ENCODE measurements at regions not wholly inside any gene's neighbourhood (a gene's known extent, or its start where the extent isn't known, plus 50 kb on each side); places are given as distances from the start of the nearest gene placed in this dataset.

GRCh38 chr12:67754933-67755697 is 106.6 kb downstream of the DYRK2 start:
- Histone ChIP-seq H4K20me1 (ENCODE audit: insufficient read depth, low read length) (no peaks in the 10 kb centered on the region), H3K4me1 (ENCODE audit: insufficient read depth, low read length, poor library complexity, severe bottlenecking) (peaks cover 48% of the 10 kb centered on the region), H3K4me3 (ENCODE audit: low read depth, low read length, poor library complexity, severe bottlenecking) (no peak overlapping the region), H3K4me2 (ENCODE audit: low read length) (no peak overlapping the region), H2AFZ (ENCODE audit: low read length) (no peak overlapping the region), H3K79me2 (ENCODE audit: insufficient read depth, low read depth, low read length) (no peaks in the 10 kb centered on the region), H3K36me3 (ENCODE audit: insufficient read depth, low read length) (peaks cover 4% of the 10 kb centered on the region; the same call in 1 of the 2 replicates), H3K9me2 (ENCODE audit: insufficient read depth, low read length) (no peaks in the 10 kb centered on the region), H3K9me3 (ENCODE audit: low read length) (peaks cover 11% of the 10 kb centered on the region; the same call in 1 of the 2 replicates), H3K27ac (ENCODE audit: low read depth, low read length, poor library complexity, severe bottlenecking) (no peak overlapping the region)
- DNase-seq (ENCODE audit: low spot score), result no peak
- TF ChIP-seq CTCF (conservative IDR thresholded peaks at IDR 0.05; ENCODE audit: low read length), result no peak
- no peak for TF ChIP-seq EZH2phosphoT487 (IDR thresholded peaks at IDR 0.05; ENCODE audit: borderline replicate concordance, low read depth, low read length)
- POLR2A ChIA-PET, result no interaction called here
- no TSS peak for BruUV-seq (replicated peaks)
- intact Hi-C loops (cut with micrococcal nuclease; ENCODE audit: unreplicated experiment), result loop anchor here (5.0 kb wide), 2 partner anchors 232 to 303 kb away; partner anchors contain the start of gene IFNG-AS1
- CTCF ChIA-PET (ENCODE audit: unreplicated experiment), result no interaction called here

- H3K36me3 ChIP-seq (ENCODE audit: insufficient read depth, low read length), result peaks cover 6% of the 10 kb centered on the region; the same call in 1 of the 2 replicates
- ChIA-PET CTCF (ENCODE audit: unreplicated experiment) (no interaction called here), POLR2A (no interaction called here)
- H2AFZ ChIP-seq (ENCODE audit: low read length), result no peak overlapping the region; the same call in 1 of the 2 replicates
- no TSS peak for BruUV-seq (replicated peaks)
- H3K27ac ChIP-seq (ENCODE audit: low read depth, low read length, poor library complexity, severe bottlenecking), result peak overlapping the region; percentile 78
- peaks cover 15% of the 10 kb centered on the region; the same call in 1 of the 2 replicates for H3K9me3 ChIP-seq (ENCODE audit: low read length)
- no peaks in the 10 kb centered on the region for H3K9me2 ChIP-seq (ENCODE audit: insufficient read depth, low read length)
- H3K4me3 ChIP-seq (ENCODE audit: low read depth, low read length, poor library complexity, severe bottlenecking), result peak overlapping the region; percentile 13
- H3K79me2 ChIP-seq (ENCODE audit: insufficient read depth, low read depth, low read length), result no peaks in the 10 kb centered on the region
- TF ChIP-seq EZH2phosphoT487 (IDR thresholded peaks at IDR 0.05; ENCODE audit: borderline replicate concordance, low read depth, low read length), result no peak
- TF ChIP-seq CTCF (conservative IDR thresholded peaks at IDR 0.05; ENCODE audit: low read length), result no peak
- DNase-seq (ENCODE audit: low spot score), result no peak
- peaks cover 65% of the 10 kb centered on the region for H3K4me1 ChIP-seq (ENCODE audit: insufficient read depth, low read length, poor library complexity, severe bottlenecking)
- intact Hi-C loops (cut with micrococcal nuclease; ENCODE audit: unreplicated experiment), result loop anchor here (1.0 to 5.0 kb wide), 4 partner anchors 59 to 305 kb away; partner anchors contain the start of gene IFNG-AS1
- peak overlapping the region; percentile 54 for H3K4me2 ChIP-seq (ENCODE audit: low read length)
- no peaks in the 10 kb centered on the region for H4K20me1 ChIP-seq (ENCODE audit: insufficient read depth, low read length)
Measured at GRCh38 chr12:67757651-67758050, 109.1 kb downstream of the DYRK2 start.

- ChIA-PET CTCF (ENCODE audit: unreplicated experiment) (no interaction called here), POLR2A (no interaction called here)
- Histone ChIP-seq H3K27ac (ENCODE audit: low read depth, low read length, poor library complexity, severe bottlenecking) (peak overlapping the region; percentile 78), H3K79me2 (ENCODE audit: insufficient read depth, low read depth, low read length) (no peaks in the 10 kb centered on the region), H3K9me2 (ENCODE audit: insufficient read depth, low read length) (no peaks in the 10 kb centered on the region), H3K4me3 (ENCODE audit: low read depth, low read length, poor library complexity, severe bottlenecking) (peak overlapping the region; percentile 13), H2AFZ (ENCODE audit: low read length) (peak overlapping the region; percentile 87), H3K4me2 (ENCODE audit: low read length) (peak overlapping the region; percentile 54), H3K4me1 (ENCODE audit: insufficient read depth, low read length, poor library complexity, severe bottlenecking) (peaks cover 65% of the 10 kb centered on the region), H3K36me3 (ENCODE audit: insufficient read depth, low read length) (peaks cover 6% of the 10 kb centered on the region; the same call in 1 of the 2 replicates), H4K20me1 (ENCODE audit: insufficient read depth, low read length) (no peaks in the 10 kb centered on the region), H3K9me3 (ENCODE audit: low read length) (peaks cover 15% of the 10 kb centered on the region; the same call in 1 of the 2 replicates)
- intact Hi-C loops (cut with micrococcal nuclease; ENCODE audit: unreplicated experiment), result loop anchor here (1.0 to 5.0 kb wide), 4 partner anchors 60 to 306 kb away; partner anchors contain the start of gene IFNG-AS1
- no peak for TF ChIP-seq EZH2phosphoT487 (IDR thresholded peaks at IDR 0.05; ENCODE audit: borderline replicate concordance, low read depth, low read length)
- 0 out of 2 replicates have a peak, but pooled peaks have one; percentile 26 for TF ChIP-seq CTCF (conservative IDR thresholded peaks at IDR 0.05; ENCODE audit: low read length)
- DNase-seq (ENCODE audit: low spot score), result peak; percentile 93
- no TSS peak for BruUV-seq (replicated peaks)
Measured at GRCh38 chr12:67758119-67758518, 109.6 kb downstream of the DYRK2 start.
